H4 (cell line): ENCODE measurements at regions not wholly inside any gene's neighbourhood (a gene's known extent, or its start where the extent isn't known, plus 50 kb on each side); places are given as distances from the start of the nearest gene placed in this dataset.
"Not testable (repeated sequence)": the region's sequence is repeated elsewhere in the genome, so short reads cannot be mapped to it uniquely, and the experiment has no call there.

Source experiments
- DNase-seq: peaks from one replicate; pipeline ENCODE4 v3.0.0-alpha.2; 2015; ENCODE audit warnings: low spot score

DNA sequence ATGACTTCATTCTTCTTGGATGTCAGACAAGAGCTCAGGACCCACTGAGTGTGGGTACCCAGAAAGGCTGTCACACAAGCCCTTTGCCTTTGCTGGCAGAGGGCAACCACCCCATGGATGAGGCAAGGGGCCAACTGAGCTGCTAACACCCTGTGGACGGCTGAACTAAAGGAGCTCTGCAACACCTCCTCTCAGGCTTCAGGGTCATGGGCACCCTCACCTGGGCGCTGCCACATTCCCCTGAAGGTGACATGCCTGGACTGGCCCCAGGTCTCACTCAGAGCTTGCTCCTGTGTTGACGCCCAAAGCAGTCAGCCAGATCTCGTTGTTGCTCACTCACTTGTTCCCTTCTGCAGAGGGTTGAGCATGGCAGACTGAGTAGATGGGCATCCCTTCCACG is 336.8 kb upstream of the TMEM132C start:
- no peak for DNase-seq

- no peak for DNase-seq
Measured at GRCh38 chr12:127934409-127934808, 332.6 kb upstream of the TMEM132C start.

GRCh38 chr12:127936463-127936862 is 330.5 kb upstream of the TMEM132C start:
- no peak for DNase-seq

- DNase-seq = no peak
Measured at GRCh38 chr12:127941332-127941731, 325.6 kb upstream of the TMEM132C start.

DNA sequence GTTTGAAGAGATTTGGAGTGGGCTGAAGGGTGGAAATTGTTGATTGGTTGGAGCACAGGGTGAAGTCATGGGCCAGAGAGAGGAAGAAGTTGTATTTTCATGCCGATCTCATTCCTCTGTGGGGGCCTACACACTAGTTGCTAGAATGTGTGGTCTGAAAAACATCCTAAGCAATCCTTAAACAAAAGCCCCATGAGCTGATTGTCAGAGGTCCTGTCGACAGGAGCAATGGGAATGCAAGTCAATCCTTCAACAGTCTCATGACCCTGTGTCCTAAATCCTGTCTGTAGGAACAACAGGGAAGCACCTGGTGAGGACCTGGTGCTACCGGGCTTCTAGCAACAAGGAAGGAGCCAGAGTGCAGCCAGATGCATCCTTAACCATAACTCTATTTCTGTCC is 324.0 kb upstream of the TMEM132C start:
- no peak for DNase-seq

DNA sequence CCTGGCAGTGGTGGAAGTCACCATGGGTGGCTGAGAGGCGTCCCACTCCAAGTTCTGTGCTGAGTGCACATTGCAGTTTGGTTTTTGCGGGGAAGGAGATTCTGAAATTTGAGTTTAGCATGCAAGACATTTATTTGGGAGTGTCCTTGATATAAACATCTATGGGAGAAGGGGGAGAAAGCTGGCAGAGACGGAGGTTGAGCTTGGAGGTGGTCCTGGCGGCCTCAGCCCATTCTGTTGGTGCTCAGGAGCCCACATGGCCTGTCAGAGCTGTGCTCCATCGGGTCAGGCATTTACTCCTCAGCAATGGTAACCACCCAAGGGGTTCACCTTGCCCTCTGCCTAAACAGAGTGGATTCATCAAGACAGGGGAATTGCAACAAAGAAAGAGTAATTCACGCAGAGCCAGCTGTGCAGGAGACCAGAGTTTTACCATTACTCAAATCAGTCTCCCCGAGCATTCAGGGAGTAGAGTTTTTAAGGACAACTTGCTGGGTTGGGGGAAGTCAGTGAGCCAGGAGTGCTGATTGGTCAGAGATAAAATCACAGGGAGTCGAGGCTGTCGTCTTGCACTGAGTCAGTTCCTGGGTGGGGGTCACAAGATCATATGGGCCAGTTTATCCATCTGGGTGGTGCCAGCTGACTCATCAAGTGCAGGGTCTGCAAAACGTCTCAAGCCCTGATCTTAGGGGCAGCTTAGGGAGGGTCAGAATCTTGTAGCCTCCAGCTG is 323.3 kb upstream of the TMEM132C start:
- peak; percentile 82 for DNase-seq

DNA sequence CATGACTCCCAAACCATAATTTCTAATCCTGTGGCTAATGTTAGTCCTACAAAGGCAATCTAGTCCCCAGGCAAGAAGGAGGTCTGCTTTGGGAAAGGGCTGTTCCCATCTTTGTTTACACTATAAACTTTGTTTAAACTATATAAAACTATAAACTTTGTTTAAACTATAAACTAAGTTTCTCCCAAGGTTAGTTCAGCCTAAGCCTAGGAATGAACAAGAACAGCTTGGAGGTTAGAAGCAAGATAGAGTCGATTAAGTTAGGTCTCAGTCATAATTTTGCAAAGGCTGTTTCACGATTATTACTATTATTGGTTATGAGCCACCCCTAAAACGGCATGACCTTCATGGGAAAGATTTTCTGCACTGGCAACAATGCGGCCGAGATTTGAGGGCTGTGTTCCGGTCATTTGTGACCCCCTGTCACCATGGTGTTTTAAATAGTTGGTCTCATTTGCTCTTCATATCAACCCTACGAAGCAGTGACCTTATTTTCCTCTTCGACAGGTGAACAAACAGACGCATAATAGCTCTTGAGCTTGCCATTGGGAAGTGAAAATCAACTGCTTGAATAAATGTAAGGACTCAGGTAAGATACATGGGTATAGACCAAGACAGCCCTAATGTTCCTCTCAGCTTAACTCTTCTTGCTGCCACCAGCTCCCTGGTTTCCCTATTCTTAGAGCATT is 322.6 kb upstream of the TMEM132C start:
- peak; percentile 54 for DNase-seq

DNA sequence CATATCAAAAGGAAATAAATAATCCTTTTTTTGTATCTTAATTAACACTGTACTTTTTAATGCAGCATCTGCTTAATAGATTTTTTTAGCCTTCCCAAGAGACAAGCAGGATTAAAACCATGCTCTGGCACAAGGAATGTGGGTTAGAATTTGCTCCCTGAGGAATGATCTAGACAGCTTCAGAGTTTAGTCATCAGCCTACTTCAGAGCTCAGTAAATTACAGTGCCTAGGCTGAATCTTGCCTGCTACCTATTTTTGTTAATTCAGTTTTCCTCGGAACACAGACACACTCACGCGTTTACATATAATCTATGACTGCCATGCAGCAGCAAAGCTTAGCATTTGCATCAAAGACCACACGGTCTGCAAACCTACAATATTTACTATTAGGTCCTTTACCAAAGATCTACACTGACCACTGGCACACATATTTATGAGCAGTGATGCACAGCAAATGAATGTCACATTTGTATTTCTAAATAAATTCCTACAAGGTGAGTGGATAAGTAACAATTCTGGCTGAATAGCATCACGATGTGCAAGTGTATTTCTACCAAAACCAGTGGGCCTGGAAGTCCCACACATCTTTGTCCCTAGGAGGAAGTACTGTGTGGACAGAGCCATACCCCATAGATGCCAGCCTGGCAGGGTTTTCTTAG is 309.8 kb upstream of the TMEM132C start:
- no peak for DNase-seq

DNA sequence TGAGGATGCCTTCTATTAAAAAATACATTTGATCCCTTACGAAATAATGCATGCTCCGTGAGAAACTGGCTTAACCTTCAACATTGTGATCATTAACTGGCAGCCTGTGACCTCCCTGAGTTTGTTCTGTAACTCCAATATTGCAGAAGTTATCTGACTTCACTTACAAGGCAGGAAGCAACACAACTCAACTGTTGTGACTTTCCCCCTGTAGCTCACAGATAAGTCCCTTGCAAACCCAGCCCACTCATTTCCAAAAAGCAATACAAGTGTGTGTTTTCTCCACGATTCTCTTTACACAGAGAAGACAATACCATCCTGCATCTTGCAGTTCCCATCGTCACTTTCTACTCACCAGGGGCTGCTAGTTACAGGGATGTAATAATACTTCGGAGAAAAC is 304.7 kb upstream of the TMEM132C start:
- DNase-seq = no peak

- DNase-seq = no peak
Measured at GRCh38 chr12:127963933-127964332, 303.0 kb upstream of the TMEM132C start.

GRCh38 chr12:127964717-127965116 is 302.3 kb upstream of the TMEM132C start:
- peak; percentile 71 for DNase-seq

GRCh38 chr12:127966331-127966730 is 300.6 kb upstream of the TMEM132C start:
- no peak for DNase-seq

DNA sequence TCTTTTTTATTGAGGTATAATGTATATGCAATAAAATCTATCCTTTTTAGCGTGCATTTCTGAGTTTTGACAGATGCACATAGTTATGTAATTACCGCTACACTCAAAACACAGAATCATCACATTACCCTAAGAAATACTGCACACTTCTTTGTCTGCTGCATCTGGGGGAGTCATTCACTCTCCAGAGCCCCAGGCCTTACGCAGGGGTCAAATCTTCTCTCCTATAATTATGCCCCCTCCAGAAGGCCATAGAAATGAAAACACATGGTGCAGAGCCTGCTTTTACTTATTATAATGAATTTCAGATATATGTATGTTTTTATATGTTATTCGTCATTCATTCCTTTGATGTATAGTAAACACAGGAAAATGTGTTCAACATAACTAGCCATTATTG is 296.5 kb upstream of the TMEM132C start:
- DNase-seq = no peak

DNA sequence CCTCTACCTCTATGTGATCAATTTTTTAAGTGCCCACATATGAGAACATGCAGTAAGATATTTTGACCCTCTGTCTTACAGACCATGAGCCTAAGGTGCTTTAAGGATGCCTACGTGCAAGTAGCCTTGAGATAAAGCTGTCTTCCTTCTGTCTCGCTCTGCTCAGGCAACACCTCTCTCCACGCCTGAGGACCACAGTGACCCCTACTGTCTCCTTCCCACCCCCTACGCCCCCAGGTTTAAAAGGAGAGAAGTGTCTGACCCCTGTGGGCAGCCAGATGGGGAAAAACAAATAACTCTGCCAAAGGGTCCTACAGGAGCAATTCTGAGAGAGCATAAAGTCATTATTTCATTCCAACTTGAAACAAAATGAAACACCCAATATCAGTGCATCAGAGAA is 286.4 kb upstream of the TMEM132C start:
- no peak for DNase-seq

- DNase-seq = no peak
Measured at GRCh38 chr12:127981875-127982274, 285.1 kb upstream of the TMEM132C start.

- DNase-seq = not testable (repeated sequence)
Measured at GRCh38 chr12:127983213-127983791, 283.7 kb upstream of the TMEM132C start.

GRCh38 chr12:127984386-127985055 is 282.4 kb upstream of the TMEM132C start:
- no peak for DNase-seq

GRCh38 chr12:127987199-127987901 is 279.6 kb upstream of the TMEM132C start:
- peak; percentile 42 for DNase-seq

DNA sequence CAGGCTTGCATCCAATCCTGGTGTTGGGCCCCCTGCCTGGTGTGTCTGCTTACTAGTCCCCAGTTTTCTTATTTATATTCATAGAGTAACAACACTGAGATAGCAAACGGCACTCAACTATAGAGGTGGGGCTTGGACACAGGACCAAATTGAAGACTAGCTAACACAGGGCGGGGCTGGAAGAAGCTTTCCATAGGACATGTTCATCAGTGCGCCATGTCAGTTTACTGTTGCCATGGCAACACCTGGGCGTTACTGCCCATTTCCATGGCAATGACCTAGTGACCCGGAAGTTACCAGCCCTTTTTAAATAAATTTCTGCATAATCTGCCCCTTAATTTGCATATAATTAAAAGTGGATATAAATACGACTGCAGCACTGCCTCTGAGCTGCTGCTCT is 275.5 kb upstream of the TMEM132C start:
- DNase-seq = no peak

DNA sequence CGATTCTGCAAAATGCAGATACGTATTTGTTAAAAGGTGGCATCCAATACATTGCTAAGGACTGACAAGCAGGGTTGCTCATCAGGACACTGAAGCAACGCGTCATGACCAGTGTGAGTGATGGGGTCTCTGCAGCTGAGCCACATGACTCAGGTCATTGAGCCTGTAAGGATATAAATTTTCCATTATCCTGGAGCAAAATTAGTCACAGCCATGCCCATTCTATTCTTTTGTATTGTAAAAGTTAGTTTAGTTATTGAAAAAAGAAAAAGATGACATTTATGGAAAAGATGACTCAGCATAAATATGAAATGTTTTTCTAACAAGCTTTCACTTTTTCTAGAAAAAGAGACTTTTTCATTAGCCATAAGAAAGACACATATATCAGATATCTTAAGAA is 268.0 kb upstream of the TMEM132C start:
- DNase-seq = no peak

- DNase-seq = no peak
Measured at GRCh38 chr12:128004383-128004938, 262.5 kb upstream of the TMEM132C start.
